ENCODE measurements at regions not wholly inside any gene's neighbourhood (a gene's known extent, or its start where the extent isn't known, plus 50 kb on each side); places are given as distances from the start of the nearest gene placed in this dataset.

- TF ChIP-seq CTCF (IDR thresholded peaks at IDR 0.05; ENCODE audit: extremely low read depth in 1 of 2, insufficient read depth in 1 of 2, low read depth in 1 of 2, low read length in 2 of 2) (no peak), POLR2AphosphoS5 (IDR thresholded peaks at IDR 0.05; ENCODE audit: insufficient read depth, low read depth, low read length) (no peak)
Observed at GRCh38 chr4:45650545-45650944, 473.3 kb downstream of the GABRG1 start.

All from endothelial cell of umbilical vein (primary cell).